ENCODE measurements at regions not wholly inside any gene's neighbourhood (a gene's known extent, or its start where the extent isn't known, plus 50 kb on each side); places are given as distances from the start of the nearest gene placed in this dataset.
A peak's percentile ranks its signal among the peaks of the same experiment; 100 is the strongest.
"Not testable (repeated sequence)": the region's sequence is repeated elsewhere in the genome, so short reads cannot be mapped to it uniquely, and the experiment has no call there.

DNA sequence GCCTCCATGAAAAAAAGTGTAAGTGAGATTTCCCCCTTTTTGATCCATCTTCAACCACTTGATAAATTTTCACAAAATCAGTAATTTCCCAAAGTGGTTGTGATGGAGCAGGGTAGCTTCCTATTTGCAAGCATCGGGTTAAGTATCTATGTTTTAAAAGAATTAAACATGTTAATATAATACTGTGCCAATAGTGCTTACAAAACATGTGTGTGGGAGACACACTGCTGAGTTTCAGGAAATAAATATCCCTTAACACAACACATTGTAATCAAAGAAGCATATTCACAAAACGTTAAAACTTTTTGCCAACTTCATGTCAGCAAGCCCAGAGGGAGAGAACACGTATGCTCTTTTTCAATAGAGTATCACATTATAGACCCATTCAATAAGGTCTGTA lies 526.9 kb downstream of the TTLL7 start:
- not testable (repeated sequence) for DNase-seq (ENCODE audit: low read depth)

DNA sequence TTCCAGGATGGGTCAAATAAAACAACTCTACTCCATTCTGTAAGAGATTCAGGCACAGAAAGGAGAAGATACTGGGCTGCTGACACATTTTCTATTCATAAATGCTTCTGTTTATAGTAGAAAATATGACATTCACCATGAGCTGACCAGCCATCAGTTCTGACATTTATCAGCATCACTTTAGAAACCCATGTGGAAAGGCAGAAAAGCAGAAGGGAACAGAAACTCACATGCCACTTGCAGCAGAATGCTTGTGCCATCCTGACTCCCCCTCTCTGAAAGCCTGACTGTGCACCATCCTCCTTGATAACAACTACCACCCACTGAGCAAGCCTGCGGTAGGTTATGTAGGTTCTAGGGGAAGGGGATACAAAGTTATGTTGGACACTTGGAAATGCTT lies 527.7 kb downstream of the TTLL7 start:
- not testable (repeated sequence) for DNase-seq (ENCODE audit: low read depth)

DNA sequence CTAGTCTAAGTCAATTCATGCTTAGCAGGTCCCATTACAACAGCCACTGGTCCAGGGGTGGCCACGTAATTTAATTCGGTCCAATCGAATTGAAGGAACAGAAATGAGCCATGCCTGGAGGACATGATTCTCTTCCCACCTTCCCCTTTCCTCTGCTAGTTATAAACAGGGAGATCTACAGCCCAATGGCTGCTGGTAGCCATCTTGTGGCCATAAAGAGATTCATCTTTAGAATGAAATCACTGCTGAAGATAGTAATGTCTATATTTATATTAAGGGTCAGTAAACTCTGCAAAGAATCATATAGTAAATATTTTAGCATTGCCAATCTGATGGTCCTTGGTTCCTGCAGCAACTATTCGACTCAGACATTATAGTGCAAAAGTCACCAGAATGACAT lies 530.6 kb downstream of the TTLL7 start:
- DNase-seq (ENCODE audit: low read depth) = not testable (repeated sequence)

DNA sequence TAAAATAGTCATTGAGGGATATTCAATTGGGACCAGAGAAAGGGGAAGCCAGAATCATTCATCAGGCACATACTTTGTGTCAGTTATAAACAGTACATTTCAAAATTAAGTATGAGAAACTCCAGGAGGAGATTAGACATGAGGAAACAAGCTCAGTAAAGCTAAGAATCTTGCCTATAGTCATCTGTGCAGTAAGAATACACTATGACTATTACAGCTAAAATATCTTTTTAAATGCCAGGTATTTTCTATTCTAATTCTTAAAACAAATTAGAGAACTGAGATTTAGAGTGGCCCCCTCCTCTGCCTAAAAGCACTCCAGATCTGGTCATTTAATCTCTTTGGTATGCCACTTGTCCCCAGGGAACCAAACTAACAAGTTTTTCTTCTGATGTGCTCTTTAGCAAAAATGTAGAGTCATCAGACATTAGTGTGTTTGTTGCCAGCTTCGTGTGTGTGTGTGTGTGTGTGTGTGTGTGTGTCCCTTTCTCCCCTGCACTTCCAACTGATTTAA lies 541.1 kb downstream of the TTLL7 start:
- DNase-seq (ENCODE audit: low read depth) = not testable (repeated sequence)

DNA sequence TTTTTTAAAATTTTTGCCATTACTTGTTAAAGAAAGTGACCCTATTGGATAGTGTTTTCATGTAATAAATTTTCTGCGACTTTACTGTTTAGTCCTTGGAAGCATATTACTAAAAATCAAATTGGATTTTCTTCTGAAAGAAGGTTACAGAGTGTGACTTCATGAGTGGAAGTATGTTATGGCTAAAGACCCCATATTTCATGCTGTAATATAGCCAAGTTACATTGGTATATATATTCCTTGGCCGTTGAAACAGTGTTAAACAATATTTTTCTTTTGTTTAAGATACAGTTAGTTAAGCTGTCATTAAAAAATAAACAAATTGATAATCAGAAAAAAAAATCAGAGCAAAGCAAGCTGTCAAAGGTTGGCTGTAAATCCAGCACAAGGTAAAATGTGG lies 541.7 kb downstream of the TTLL7 start:
- DNase-seq (ENCODE audit: low read depth) = not testable (repeated sequence)

DNA sequence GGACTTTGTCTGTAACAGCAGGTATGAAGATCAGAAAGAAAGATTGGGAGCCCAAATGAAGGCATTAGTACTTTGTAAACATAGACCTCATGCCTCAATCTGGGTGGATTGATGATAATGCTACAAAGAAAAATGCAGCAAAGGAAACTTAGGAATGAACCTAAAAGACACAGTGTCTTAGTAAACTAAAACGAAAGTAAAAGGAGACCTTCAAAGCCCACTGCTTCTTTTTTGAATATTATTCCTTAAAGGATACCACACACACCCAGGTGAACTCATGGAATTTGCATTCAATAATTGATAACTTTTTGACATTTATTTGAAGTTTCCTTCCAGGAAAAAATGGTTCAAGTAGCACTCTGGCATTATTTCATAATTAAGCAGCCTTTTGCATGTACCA lies 543.2 kb downstream of the TTLL7 start:
- not testable (repeated sequence) for DNase-seq (ENCODE audit: low read depth)

DNA sequence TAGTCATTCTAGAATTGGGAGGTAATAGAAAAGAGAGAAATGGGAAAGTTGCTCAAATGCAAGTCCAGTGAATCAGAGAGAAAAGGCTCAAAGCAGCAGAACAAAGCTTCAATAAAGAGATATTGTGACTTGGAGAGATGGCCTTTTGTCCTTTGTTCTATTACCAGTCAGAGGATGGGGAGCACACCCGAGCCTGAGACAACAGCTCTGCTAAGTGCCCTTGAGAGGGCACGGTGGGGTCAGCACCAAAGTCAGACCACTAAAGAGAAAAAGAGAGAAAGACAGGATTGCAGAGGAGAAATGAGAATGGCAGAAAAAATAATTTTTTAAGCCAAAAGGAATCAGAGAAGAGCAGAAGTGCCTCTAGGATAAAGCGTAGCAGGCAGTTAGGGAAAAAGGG lies 553.1 kb downstream of the TTLL7 start:
- not testable (repeated sequence) for DNase-seq (ENCODE audit: low read depth)

- DNase-seq (ENCODE audit: low read depth) = not testable (repeated sequence)
These were observed 556.5 kb downstream of the TTLL7 start for GRCh38 chr1:83442412-83442811.

DNA sequence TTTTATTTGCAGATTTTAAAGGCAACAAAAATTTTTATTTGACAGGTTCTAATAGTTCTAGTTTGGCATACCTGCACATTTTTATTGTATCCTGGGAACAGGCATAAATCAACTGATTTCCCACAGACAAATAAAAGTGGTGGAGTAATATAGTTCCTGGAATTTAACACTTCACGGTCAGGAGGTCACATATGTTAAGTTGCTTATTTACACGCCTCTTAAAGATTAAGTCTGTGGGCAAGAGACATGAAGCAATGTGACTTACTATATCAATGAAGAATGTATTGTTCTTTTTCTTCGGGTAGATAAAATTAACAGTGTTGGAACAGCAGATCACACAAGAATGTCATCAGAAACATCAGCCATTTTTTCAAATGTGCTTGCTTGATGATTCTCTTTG lies 558.3 kb downstream of the TTLL7 start:
- not testable (repeated sequence) for DNase-seq (ENCODE audit: low read depth)

GRCh38 chr1:83440021-83440420 lies 558.9 kb downstream of the TTLL7 start:
- DNase-seq (ENCODE audit: low read depth) = not testable (repeated sequence)

DNA sequence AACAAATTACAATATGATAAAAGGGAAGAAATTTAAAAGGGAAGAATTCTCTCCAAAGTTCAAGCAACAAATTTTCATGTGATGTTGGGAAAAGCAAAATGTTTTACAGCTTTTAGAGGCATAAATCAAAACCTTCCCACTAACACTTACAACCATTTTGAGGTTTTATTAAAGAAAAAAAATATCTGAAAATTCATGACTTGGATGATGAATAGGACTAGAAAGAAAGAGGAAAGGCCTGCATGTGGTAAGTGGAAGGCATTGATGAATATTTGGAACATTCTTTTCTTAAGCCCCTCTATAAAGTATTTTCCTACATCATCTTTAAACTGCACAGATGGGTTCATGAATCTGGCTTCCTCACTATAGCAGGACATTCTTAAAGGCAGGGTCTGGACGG lies 560.6 kb downstream of the TTLL7 start:
- DNase-seq (ENCODE audit: low read depth) = not testable (repeated sequence)

- DNase-seq (ENCODE audit: low read depth) = not testable (repeated sequence)
These were observed 563.6 kb downstream of the TTLL7 start for GRCh38 chr1:83435336-83435735.

- not testable (repeated sequence) for DNase-seq (ENCODE audit: low read depth)
These were observed 571.4 kb downstream of the TTLL7 start for GRCh38 chr1:83427566-83427965.

DNA sequence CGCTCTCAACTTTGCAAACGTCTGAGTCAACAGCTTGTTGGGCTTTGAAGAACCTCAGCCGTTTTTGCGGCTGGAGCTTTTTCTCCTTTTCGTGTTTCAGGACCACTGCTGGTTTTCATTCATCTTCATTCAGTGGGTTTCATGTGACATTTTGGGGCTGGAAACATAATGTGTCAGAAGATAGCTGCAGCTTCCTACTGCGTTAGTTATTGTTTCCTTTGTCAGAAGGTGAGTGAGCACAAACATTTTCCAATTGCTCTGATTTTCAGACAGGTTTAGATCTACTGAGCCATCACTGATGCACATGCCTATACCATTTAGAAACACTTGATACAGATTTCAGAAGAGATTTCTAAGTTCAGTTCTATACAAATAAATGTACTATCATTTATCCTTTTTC lies 575.5 kb downstream of the TTLL7 start:
- not testable (repeated sequence) for DNase-seq (ENCODE audit: low read depth)

GRCh38 chr1:83418558-83418957 lies 580.4 kb downstream of the TTLL7 start:
- DNase-seq (ENCODE audit: low read depth) = no peak

- not testable (repeated sequence) for DNase-seq (ENCODE audit: low read depth)
These were observed 585.2 kb downstream of the TTLL7 start for GRCh38 chr1:83413839-83414107.

DNA sequence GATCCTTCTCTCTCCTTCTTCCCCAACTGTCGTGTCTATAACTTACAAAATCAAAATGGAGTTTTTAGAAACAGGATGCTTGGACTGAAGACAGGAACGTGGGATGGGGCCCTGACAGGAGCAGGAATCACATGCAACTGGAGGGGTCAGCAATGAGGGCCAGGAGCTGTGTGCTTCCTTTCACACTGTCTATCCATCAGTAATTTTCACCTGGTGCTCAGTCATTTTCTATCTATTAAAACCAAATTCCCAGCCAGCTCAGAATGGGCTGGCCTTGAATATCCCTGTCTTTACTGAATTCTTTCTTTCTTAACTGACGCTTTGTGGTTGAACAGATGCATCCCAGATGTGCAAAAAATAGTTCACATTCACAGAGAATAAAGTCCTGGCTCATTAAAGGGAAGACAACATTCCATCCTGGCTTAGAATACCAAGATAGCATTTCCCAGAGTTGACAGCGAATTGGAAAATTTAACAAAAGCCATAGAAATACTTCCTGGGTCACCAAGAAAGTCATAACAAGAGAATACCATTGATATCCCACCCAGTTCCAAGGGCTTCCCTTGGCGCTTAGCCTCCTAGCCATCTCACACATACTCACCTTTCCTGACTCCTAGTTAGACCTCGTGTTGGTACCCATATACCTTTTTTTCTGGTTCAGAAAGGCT lies 588.1 kb downstream of the TTLL7 start:
- peak; percentile 2 for DNase-seq (ENCODE audit: low read depth)

DNA sequence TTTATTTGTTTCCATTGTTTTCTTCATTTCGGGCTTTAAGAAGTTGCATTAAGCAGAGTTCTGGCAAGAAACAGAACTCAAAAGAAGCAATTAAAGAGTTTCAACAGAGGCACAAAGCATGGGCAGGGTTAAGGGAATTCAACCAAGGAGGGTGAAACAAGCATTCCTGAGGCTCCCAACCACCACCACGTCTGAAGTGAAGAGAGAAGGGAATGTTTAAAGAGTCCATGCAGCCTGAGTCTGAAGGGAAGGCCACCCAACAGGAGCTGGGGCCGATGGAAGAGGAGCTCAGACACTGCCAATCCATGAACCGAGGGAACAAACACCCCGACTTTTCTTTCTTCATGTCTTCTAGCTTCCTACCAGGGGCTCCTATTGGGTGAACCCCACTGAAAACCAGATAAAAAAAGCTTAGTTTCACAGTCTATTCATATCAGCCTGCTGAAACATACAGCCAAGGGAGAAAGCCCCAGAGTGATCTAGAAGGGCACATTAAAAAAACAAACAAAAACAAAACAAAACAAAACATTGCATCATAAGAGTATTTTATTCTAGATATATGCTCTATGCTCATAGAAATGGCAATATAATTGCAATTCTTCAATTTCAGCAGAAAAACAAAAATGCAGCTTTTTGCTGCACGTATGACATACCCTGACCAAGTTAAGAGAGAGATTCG lies 592.1 kb downstream of the TTLL7 start:
- DNase-seq (ENCODE audit: low read depth) = not testable (repeated sequence)

DNA sequence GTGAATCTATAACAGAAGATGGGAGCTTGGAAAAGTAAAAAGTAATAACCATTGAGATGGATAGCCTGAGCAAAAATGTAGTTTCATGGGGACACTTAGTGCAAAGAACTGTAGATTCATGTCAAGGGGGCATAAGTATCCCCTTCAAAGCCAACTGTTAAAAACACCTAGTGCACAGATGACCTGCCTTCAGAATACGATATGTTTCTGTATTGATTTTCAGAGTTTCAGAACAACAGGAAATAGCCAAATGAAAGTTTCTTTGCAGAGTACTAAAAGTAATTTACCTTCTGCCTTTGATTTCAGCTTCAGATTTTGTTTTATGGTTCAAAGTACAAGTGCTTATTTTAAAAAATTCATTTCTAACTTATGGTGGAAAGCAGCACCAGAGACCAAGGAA lies 593.1 kb downstream of the TTLL7 start:
- DNase-seq (ENCODE audit: low read depth) = not testable (repeated sequence)

DNA sequence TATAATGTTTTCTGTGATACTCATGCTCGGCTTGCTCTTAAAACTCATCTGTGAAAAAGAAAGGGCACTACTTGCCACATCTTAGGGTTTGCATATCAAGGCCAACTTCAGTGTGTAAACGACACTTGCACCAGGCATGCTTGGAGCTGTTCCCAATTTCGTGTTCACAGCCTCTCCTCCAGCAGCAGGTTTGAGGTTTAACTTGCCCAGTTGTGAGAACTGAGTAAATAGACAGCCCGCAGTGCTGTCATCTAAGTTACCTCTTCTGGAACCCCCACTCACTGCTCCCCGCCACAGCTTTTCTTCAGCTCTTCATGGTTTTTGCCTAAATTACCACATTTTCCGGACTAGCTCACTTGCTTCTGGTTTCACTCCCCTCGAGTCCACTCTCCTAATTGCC lies 595.4 kb downstream of the TTLL7 start:
- not testable (repeated sequence) for DNase-seq (ENCODE audit: low read depth)

GRCh38 chr1:83401146-83401545 lies 597.8 kb downstream of the TTLL7 start:
- DNase-seq (ENCODE audit: low read depth) = not testable (repeated sequence)

- DNase-seq (ENCODE audit: low read depth) = not testable (repeated sequence)
These were observed 598.8 kb downstream of the TTLL7 start for GRCh38 chr1:83400173-83400572.

DNA sequence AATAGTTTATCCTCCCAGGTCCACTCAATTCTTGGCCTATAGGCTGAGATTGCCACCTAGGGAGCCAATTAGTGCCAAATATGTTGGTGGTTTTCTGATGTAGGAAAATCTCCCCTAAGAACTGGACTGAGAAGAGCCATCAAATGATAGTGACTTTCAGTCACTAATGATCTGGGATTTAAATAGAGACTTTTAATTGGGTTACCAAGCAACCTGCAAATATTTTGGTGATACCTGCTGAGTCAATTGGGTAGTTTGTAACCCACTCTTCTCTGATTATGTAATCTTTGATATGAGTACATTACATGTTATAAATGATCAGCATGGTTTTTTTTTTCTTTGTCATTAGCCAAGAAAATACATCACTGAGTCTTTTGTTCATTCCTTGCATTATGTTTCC lies 600.8 kb downstream of the TTLL7 start:
- DNase-seq (ENCODE audit: low read depth) = not testable (repeated sequence)

Measured in RPMI7951 (cell line).